ENCODE measurements at regions not wholly inside any gene's neighbourhood (a gene's known extent, or its start where the extent isn't known, plus 50 kb on each side); places are given as distances from the start of the nearest gene placed in this dataset.

GRCh38 chr3:34865346-34865745 lies 774.0 kb upstream of the ARPP21 start:
- TF ChIP-seq POLR2A (IDR thresholded peaks at IDR 0.05; ENCODE audit: low read depth, low read length) (no peak), POLR2AphosphoS5 (IDR thresholded peaks at IDR 0.05; ENCODE audit: low read depth, low read length) (no peak)

Measured in GM12892 (cell line).